ENCODE measurements at regions not wholly inside any gene's neighbourhood (a gene's known extent, or its start where the extent isn't known, plus 50 kb on each side); places are given as distances from the start of the nearest gene placed in this dataset.

DNA sequence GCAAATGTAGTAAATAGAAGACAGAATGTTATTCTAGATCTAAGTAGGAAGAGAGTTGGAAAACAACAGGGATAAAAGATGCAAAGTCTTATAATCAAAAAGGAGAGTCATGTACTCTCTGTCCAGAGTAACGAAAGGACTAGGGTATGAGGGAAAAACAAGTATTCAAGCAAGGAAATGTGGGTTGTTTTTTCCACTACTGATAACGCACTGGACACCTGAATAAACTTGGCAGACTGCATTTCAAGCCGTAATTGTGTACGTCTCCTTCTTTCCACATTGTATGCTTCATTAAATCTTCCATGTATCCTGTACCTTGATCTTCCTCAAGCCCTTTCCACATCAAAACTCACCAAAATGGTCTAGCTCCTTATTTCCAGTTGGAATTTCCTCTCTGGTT lies 420.6 kb downstream of the ZEB2 start:
- H3K4me3 ChIP-seq (ENCODE audit: low read depth, low read length): no peak overlapping the region
- no peak for DNase-seq (ENCODE audit: low read depth)
- TF ChIP-seq, protein P1, sequence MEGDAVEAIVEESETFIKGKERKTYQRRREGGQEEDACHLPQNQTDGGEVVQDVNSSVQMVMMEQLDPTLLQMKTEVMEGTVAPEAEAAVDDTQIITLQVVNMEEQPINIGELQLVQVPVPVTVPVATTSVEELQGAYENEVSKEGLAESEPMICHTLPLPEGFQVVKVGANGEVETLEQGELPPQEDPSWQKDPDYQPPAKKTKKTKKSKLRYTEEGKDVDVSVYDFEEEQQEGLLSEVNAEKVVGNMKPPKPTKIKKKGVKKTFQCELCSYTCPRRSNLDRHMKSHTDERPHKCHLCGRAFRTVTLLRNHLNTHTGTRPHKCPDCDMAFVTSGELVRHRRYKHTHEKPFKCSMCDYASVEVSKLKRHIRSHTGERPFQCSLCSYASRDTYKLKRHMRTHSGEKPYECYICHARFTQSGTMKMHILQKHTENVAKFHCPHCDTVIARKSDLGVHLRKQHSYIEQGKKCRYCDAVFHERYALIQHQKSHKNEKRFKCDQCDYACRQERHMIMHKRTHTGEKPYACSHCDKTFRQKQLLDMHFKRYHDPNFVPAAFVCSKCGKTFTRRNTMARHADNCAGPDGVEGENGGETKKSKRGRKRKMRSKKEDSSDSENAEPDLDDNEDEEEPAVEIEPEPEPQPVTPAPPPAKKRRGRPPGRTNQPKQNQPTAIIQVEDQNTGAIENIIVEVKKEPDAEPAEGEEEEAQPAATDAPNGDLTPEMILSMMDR (IDR thresholded peaks at IDR 0.05; ENCODE audit: insufficient read depth, low read depth, low read length): no peak

DNA sequence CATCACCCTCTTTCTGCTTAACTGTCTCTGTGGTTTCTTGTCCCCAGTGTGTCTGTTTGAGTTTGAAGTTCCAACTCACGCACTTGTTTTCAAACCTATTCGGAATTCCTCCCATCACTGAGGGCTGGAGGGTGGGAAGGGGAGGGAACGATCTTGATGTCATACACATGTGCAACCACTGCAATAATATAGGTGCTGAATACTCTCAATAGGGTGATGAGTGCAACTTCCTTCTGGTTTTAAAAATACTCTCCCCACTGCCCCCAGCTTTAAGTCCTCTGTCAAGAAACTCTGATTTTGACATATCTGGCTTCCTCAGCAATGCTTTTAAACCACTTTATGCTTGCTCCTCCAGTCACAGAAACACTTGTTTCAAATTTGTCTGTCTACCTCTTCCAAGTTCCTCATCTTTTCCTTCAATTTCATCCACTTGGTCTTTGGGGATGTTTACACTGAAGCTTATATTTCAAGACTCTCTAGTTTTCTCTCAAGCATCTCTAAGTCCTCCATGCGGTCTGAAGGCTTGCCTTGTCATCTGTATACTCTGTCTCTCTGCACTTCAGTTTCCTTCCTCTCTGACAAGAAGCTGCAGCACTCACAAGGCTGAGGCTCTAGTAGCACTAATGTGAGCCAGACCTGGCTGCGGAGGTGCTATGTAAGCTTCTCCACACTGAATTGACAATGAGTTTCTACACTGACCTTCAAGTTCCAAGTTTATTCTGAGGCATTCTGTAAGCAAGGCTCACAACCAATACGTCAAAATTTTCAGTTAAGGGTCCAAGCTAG lies 422.3 kb downstream of the ZEB2 start:
- H3K4me3 ChIP-seq (ENCODE audit: low read depth, low read length): no peak overlapping the region
- TF ChIP-seq, protein P1 (IDR thresholded peaks at IDR 0.05; ENCODE audit: insufficient read depth, low read depth, low read length): no peak
- DNase-seq (ENCODE audit: low read depth): no peak

DNA sequence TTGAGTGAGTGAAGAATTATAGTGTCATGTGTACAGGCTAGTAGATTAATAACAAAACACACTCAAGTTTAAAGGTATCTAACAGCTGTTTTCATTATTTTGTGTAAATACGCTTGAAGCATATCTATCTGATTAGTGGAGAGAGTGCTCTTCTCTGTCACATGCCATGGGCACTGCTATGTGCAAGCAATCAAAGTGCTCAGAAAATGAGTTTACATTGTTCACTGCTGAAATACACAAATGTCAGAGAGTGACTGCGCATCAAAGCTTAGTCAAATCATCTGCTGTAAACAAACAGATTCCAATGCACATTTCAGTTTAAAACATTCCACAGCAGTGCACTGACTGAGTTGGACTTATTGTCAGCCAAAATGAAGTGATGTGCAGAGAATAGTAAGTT lies 423.4 kb downstream of the ZEB2 start:
- H3K4me3 ChIP-seq (ENCODE audit: low read depth, low read length): no peak overlapping the region
- TF ChIP-seq, protein P1 (IDR thresholded peaks at IDR 0.05; ENCODE audit: insufficient read depth, low read depth, low read length): no peak
- peak; percentile 45 for DNase-seq (ENCODE audit: low read depth)

DNA sequence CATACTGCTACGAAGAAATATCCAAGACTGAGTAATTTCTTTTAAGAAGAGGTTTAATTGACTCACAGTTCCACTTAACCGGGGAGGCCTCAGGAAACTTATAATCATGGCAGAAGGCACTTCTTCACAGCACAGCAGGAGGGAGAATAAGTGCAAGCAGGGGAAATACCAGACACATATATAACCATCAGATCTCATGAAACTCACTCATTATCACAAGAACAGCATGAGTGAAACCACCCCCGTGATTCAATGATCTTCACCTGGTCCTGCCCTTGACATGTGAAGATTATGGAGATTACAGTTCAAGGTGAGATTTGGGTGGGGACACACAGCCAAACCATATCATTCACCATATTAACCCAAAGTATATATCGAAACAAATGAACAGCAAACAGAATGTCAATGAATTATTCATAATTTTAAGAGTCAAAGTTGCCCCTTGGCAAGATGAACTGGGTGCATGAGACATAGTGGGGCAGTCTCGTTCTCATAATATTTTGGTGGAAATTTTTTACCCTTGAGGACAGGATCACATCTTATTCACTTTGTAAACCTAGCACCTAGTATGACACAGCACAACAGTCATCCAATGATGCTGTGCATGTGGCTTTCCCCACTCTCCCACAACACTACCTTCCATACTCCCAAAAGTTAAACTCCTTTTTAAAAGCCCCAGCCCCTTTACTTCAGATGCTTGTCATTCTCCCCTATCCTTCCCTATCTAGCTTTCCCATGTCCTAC lies 425.3 kb downstream of the ZEB2 start:
- TF ChIP-seq, protein P1 (IDR thresholded peaks at IDR 0.05; ENCODE audit: insufficient read depth, low read depth, low read length): no peak
- H3K4me3 ChIP-seq (ENCODE audit: low read depth, low read length): no peak overlapping the region
- DNase-seq (ENCODE audit: low read depth): no peak

DNA sequence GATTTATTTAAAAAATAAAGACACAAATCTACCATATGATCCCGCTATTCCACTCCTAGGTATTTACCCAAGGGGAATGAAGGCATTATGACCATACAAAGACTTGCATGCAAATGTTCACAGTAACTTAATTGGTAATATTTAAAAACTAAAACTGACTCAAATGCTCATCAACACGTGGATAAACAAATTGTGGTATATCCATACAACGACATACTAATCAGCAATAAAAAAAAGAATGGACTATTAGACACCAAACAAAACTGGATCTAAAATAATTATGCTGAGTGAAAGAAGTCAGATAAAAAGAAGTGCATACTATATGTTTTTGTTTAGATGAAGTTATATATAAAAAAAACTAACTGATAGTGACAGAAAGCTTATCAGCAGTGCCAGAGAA lies 428.3 kb downstream of the ZEB2 start:
- no peak overlapping the region for H3K4me3 ChIP-seq (ENCODE audit: low read depth, low read length)
- TF ChIP-seq, protein P1 (IDR thresholded peaks at IDR 0.05; ENCODE audit: insufficient read depth, low read depth, low read length): no peak
- DNase-seq (ENCODE audit: low read depth): no peak

DNA sequence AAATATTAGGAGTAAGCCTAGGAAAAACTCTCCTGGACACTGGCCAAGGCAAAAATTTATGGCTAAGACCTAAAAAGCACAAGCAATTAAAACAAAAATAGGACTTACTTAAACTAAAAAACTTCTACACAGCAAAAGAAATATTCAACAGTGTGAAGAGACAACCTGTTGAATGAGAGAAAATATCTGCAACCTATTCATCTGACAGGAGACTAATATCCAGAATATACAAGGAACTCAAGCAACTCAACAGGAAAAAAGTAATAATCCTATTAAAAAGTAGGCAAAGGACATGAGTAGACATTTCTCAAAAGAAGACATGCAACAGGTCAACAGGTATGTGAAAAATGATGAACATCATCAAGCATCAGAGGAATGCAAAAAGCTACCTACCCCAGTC lies 431.1 kb downstream of the ZEB2 start:
- H3K4me3 ChIP-seq (ENCODE audit: low read depth, low read length): no peak overlapping the region
- TF ChIP-seq, protein P1 (IDR thresholded peaks at IDR 0.05; ENCODE audit: insufficient read depth, low read depth, low read length): no peak
- DNase-seq (ENCODE audit: low read depth): no peak

Measured in fibroblast of villous mesenchyme (primary cell).